Suprapubic skin (tissue), 3 donors: ENCODE measurements at regions not wholly inside any gene's neighbourhood (a gene's known extent, or its start where the extent isn't known, plus 50 kb on each side); places are given as distances from the start of the nearest gene placed in this dataset.

Source experiments
- CTCF ChIP-seq, 2 donors: fragments of 200-600 bp in 1 of 2; fragments of 450-650 bp in 1 of 2; sonication (generic) in 1 of 2; IDR thresholded peaks; one replicate each; pipeline ENCODE4 v1.5.1; 2016 to 2019; ENCODE audit warnings: antibody characterized with exemption in 2 of 2, mild to moderate bottlenecking in 1 of 2, moderate library complexity in 1 of 2
- EP300 ChIP-seq: sonication (generic); formaldehyde crosslinking; IDR thresholded peaks from one replicate; pipeline ENCODE4 v1.6.1; 2017; ENCODE audit warnings: antibody characterized with exemption
- POLR2A ChIP-seq, 2 donors: fragments of 450-650 bp; IDR thresholded peaks; one replicate each; pipeline ENCODE4 v1.6.1; 2017; ENCODE audit warnings: antibody characterized with exemption in 2 of 2, mild to moderate bottlenecking in 2 of 2, moderate library complexity in 2 of 2

GRCh38 chr4:141311246-141312204 lies 90.8 kb downstream of the ZNF330 start:
- TF ChIP-seq CTCF (IDR thresholded peaks at IDR 0.05) (no peak), POLR2A (IDR thresholded peaks at IDR 0.05) (no peak), EP300 (no peak)
